Neural cell (in vitro differentiated cells): ENCODE measurements at regions not wholly inside any gene's neighbourhood (a gene's known extent, or its start where the extent isn't known, plus 50 kb on each side); places are given as distances from the start of the nearest gene placed in this dataset.
A peak's percentile ranks its signal among the peaks of the same experiment; 100 is the strongest.

Experiments
- RAD21 ChIP-seq: fragments of 450-650 bp; conservative IDR thresholded peaks from 2 replicates; pipeline ENCODE4 v1.6.1; 2014; ENCODE audit warnings: antibody characterized with exemption, mild to moderate bottlenecking, moderate library complexity
- SMC3 ChIP-seq: fragments of 450-650 bp; conservative IDR thresholded peaks from 2 replicates; pipeline ENCODE4 v1.6.1; 2014; ENCODE audit warnings: antibody characterized with exemption, mild to moderate bottlenecking, moderate library complexity; ENCODE audit not compliant: poor library complexity
- TF ChIP-seq, protein P1 (sequence below): fragments of 450-650 bp; IDR thresholded peaks from 2 replicates; pipeline ENCODE4 v1.5.1; 2014; ENCODE audit warnings: antibody characterized with exemption, mild to moderate bottlenecking, moderate library complexity; ENCODE audit not compliant: poor library complexity, severe bottlenecking

- TF ChIP-seq SMC3 (no peak), RAD21 (peak; percentile 29)
- TF ChIP-seq, protein P1, sequence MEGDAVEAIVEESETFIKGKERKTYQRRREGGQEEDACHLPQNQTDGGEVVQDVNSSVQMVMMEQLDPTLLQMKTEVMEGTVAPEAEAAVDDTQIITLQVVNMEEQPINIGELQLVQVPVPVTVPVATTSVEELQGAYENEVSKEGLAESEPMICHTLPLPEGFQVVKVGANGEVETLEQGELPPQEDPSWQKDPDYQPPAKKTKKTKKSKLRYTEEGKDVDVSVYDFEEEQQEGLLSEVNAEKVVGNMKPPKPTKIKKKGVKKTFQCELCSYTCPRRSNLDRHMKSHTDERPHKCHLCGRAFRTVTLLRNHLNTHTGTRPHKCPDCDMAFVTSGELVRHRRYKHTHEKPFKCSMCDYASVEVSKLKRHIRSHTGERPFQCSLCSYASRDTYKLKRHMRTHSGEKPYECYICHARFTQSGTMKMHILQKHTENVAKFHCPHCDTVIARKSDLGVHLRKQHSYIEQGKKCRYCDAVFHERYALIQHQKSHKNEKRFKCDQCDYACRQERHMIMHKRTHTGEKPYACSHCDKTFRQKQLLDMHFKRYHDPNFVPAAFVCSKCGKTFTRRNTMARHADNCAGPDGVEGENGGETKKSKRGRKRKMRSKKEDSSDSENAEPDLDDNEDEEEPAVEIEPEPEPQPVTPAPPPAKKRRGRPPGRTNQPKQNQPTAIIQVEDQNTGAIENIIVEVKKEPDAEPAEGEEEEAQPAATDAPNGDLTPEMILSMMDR, result no peak
Observed at GRCh38 chr18:68298330-68298729, 416.6 kb downstream of the TMX3 start.
